ENCODE measurements at regions not wholly inside any gene's neighbourhood (a gene's known extent, or its start where the extent isn't known, plus 50 kb on each side); places are given as distances from the start of the nearest gene placed in this dataset.

- TF ChIP-seq CTCF (IDR thresholded peaks at IDR 0.05) (no peak), POLR2A (IDR thresholded peaks at IDR 0.05) (no peak)
These were observed 87.8 kb downstream of the GLUL start for GRCh38 chr1:182303778-182304177.

Data from Peyer's patch (tissue), 4 donors.